Glomerular visceral epithelial cell (primary cell): ENCODE measurements at regions not wholly inside any gene's neighbourhood (a gene's known extent, or its start where the extent isn't known, plus 50 kb on each side); places are given as distances from the start of the nearest gene placed in this dataset.
"Not testable (repeated sequence)": the region's sequence is repeated elsewhere in the genome, so short reads cannot be mapped to it uniquely, and the experiment has no call there.

Experiments used
- DNase-seq: peaks from one replicate; pipeline ENCODE4 v3.0.0-alpha.2; 2016; ENCODE audit errors: extremely low spot score

DNA sequence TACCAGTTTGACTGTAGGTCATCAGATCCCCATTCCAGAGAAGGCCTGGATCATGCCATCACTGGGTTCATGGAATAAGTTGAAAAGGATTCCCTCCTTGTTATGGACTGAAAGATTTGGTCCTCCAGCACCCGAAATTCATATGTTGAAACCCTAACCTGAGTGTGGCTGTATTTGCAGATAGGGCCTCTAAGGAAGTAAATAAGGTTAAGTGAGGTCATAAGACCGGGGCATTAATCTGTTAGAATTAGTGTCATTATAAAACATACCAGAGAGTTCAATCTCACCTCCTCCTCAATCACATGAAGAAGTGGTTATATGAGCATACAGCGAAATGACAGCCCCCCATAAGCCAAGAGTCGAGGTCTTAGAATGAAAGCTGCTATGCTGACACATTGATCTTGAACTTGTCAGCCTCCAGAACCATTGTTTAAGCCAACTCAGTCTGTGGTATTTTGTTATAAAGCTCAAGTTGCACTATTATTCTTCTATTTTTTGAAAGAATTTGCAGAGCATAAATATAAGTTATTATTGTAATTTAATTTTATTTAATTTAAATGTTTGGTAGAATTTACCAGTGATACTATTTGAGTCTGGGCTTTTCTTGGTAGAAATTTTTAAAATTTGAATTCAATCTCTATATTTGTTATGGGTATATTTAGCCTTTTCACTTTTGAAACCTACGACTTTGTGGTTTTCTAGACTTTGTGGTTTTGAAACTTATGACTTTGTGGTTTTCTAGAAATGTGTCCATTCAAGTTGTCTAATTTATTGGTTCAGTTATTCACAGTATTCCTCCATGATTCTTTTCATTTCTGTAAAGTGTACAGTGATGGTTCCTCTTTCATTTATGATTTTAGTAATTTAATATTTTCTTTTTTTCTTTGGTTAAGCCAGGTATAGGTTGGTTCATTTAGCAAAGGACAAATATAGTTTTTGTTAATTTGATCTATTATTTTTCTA, 1206.7 kb upstream of the CDH2 start:
- peak; percentile 22 for DNase-seq

DNA sequence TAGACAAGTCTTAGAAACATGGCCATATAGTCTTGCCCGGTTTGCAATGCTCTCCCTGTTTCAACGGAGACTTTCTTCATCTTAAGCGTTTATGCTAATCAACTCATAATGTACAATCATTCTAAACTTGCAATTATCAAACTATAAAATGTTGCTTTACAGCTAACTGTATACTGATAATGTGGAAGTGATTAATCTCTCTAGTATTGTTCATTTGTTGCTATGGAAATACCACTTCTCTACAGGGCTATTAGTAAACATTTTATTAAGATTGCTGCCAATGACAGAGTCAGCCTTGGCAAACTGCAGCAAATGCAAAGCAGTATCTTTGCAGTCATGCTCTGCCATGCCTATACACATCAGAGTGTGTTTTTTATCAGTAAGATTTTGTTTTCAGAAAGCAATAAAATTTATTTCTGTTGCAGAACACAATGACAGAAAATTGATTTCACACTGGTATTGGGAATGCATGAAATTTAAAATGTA, 1201.8 kb upstream of the CDH2 start:
- DNase-seq: no peak

DNA sequence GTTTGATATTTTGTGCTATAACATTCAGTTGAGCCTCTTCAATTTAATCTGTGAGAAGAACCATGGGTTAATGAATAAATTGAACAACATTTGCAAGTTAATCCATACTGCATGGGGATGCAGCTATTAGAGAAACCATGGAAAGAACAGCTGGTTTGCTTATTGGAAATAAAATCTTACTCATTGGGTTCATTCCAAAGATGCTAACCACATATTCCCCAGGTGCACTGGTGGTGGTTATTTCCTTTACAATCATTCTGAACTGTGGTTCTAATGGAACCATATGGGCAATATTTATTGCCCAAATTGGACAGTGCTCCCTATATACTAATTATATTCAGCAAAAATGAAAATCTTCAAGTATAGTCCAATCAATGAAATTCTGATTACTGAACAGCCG, 1200.4 kb upstream of the CDH2 start:
- DNase-seq: no peak

DNA sequence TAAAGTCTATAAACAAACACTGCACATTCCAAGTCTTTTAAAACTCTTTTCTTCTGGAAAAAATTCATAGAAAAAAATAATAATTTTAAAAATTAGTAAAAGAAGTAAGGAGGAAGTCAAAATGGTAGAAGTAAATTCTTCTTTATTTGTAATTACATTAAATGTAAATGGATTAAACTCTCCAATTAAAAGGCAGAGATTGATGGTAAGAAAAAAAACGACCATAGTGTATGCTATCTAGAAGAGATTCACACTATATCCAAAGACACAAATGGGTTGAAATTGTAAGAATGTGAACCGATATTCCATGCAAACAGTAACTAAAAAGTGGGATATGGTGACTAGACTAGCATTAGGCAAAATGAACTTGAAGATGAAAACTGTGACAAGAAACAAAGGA, 1196.1 kb upstream of the CDH2 start:
- DNase-seq: no peak

DNA sequence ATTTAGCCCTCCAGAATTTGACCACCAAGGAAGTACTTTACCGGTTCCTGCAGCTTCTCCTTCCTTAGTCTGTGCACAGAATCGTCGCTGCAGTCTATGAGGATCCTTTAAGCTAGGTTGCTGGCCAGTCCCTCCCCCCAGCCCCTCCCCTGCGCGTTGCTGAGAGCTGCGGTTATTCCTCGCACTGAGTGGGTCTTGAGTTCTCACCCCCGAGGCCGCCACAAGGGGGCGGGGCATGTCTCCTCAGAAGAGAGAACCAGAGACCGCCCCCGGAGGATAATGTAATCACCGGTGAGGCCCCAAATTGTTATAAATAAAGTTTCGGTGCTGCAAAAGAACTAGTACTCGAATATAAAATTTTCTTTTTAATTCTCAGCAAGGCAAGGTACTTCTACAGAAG, 1184.9 kb upstream of the CDH2 start:
- no peak for DNase-seq

DNA sequence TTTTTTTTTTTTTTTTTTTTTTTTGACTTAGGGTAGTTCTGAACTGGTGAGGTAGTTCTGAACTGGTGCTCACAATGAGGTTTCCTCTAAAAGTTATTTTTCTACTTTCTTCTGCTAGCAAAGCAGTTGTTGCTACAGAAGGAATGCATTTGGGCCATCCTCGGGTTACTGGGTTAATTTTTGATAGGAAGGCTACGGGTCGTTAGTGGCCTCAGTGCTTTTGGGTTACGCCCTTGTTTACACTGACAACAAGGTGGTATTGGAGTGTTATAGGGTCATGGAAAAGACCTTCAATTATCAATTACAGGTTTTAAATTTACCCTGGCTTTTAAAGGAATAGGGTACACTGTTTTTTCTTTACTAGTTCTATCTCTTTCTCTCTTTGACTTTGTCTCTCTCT, 1183.7 kb upstream of the CDH2 start:
- DNase-seq: not testable (repeated sequence)

DNA sequence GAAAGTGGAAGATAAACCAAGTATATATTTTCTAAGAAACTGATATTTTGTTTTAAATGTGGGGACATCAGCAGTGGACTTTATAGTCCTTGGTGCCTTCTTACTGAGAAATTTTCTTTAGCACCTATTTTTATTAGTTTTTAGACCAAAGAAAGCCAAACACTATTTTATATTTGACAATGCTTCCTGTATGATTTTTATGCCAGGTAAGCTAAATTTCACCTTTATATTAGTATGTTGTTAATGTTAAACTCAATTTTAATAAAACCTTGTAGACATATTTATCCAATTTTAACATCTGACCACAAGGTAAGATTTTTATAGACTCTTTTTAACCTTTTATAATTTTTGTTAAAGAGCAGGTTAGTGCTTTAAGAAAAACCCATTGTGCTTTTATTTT, 1182.3 kb upstream of the CDH2 start:
- DNase-seq: not testable (repeated sequence)

DNA sequence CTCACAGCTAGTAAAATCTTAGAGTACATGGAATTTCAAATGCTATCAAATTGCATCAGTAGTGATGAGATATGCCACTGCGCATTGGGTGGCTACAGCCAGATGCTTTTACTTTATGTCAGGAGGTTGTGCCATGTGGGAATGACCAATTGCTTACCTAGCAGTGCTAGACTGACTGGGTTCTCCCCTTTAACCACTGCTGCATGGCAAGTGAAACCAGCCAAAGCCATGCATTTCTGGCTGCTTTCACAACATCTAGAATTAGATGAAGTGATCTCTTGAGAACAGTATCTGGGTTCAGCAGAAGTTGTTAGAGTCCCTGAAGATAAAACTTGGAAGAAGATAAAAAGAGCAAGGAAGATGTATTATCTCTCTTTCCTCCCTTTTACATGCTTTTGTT, 1174.2 kb upstream of the CDH2 start:
- no peak for DNase-seq

DNA sequence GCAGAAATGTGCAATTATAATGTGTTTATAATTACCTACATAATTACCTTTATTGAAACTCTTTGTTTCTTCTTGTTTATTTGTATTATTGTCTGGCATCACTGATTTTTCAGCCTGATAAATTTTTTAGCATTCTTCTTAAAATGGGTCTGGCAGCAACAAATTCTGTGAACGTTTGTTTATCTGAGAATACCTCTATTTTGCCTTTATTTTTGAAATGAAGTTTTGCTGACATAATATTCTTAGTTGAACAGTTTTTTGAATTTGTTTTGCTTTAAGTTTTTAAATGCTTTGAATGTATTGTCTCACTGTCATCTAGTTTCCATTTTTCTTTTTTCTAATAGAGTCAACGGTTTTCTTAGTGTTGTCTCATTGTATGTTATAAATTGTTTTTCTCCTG, 1152.0 kb upstream of the CDH2 start:
- no peak for DNase-seq

DNA sequence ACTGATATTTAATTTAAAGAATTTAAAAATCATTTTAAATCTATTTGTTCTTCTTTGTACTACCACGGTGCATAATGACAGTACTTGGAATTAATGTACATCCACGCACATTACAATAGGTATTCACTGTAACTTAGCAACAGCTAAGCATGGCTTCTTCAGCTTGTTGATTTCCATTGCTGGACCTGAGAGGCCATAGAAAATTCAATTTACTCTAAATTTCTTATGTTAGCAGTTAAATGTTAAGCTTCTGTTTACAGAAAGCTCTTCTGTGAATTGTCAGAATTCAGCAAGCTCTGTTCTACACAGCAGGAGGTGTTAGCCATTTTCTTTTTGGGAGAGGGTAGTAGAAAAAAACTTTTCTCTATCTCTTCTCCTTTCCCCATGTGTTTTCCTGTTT, 1149.3 kb upstream of the CDH2 start:
- no peak for DNase-seq

DNA sequence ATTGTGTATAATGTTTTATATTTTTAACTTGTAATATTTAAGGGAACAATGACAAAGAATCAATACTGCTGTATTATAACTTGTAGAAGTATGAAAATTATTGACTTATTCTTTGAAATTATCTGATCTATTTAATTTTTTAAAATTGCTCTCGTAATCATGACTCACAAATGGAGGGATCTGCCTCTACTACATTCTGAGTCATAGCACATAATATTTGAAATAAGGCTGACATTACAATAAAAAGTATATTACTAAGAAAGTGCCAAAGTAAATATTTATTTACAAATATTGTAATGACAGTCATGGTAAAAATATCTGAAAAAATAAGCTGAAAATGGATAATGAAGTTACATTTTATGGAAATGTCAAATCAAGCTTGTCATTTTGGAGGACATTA, 1144.6 kb upstream of the CDH2 start:
- DNase-seq: no peak

DNA sequence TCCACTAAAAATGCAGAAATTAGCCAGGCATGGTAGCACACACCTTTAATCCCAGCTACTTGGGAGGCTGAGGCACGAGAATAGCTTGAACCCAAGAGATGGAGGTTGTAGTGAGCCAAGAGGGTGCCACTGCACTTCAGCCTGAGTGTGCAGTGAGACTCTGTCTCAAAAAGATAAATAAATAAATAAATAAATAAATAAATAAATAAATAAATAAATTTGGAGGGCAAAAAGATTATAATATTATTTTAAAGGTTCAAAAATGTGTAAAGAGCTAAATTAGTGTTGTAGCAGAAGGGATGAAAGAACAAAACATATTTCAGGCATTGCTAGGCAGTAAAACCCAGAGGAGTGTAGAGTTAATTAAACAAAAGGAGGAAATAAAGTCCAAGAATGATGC, 1136.4 kb upstream of the CDH2 start:
- no peak for DNase-seq

DNA sequence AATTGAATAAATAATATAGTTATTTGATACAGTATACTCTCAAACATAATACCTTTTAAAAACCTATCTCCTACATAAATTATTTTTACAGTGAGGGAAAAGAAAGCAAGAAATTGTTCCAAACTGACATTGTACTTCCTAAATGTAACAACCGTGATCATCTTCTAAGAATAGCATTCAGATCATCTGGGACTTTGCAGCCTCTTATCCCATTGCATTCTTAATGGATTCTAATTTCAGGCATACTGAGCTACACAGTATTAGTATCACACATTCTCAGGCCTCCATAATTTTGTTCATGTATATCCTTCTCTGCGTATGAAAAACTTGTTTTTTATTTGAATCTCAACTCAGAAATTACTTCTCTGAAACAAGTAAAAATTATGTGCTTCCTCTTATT, 1134.7 kb upstream of the CDH2 start:
- no peak for DNase-seq

DNA sequence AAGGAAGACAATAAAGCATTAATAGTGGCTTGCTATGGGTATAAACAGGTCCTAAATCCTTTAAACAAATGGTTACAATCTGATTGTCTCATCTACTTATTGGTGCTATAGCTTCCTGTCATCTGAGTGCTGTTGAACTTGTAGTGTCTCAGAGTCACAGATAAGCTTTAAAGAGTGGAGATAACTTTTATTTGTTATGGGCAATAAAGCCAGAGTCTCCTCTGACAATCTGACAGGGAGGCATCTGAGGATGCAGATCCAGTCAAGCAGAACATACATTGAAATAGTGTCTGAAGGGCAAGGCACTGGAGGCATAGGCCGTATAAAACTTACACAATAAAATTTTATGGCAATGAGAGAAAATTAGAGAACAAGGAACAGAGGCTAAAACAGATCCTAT, 1132.4 kb upstream of the CDH2 start:
- no peak for DNase-seq

DNA sequence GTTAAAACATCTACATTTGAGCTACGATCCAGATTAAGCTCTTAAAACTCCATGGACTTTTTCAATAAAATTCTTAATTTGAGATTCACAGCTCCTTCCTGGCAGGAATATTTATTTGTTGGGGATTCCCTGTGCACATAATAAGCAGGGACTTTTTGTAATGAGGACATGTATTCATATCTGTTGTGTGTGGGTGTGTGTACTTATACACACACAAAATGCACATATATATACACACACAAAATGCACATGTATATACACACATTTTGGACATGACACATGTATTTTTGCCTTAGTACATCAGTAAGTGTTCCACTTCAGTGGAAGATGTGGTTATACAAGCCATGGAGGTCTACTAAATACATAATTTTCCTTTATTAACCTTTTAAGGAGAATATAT, 1131.1 kb upstream of the CDH2 start:
- no peak for DNase-seq

DNA sequence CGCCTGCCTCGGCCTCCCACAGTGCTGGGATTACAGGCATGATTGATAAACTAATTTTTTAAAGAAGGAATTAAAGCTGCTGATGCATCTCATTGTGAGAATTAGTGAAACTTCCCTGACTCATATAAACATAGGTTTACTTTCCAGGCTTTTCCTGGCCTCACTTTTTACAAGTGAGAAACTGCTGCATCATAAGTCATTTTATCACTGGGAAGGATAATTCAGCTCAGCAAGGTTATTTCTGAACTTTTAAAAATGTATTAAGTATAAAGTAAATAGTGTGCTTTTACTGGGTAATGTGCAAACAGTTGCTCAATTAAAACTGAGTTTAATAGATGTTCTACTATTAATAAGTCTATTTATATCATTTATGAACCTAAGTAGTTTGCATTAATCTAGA, 1130.3 kb upstream of the CDH2 start:
- DNase-seq: no peak

DNA sequence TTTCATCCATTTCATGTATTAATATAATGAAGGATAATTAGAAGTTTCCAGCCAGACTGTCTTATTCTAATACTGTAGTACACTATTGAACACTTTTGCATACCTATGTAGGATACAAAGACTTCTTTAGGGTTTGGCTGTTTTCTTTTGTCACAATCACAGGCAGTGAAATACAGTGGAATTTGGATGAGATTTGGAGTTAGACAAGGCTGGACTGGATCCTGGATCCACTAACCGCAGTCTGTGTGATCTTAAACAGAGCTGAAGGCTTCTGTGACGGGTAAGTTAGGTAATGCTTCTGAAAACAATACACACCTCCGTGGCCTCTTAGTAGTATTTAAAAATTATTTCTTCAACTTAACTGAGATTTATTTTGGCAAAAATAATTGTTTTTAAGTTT, 1128.6 kb upstream of the CDH2 start:
- no peak for DNase-seq

DNA sequence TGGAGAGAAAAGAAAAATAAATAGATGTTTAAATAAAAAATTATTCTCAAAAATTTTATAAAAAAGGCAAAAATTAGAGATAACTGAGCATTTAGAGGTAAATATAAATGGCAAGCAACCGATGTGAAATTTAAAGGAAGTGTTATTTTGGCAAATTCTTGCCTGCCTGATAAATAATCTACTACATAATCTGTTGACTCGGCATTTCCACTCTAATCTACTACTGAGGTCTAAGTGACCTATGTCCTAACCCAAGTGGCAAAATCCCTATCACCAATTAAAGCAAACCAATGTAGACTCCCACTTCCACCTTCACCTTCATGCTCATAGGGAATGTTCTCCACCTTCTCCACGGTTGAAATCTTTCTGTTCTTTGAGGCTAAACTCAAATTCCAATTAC, 1124.1 kb upstream of the CDH2 start:
- no peak for DNase-seq

DNA sequence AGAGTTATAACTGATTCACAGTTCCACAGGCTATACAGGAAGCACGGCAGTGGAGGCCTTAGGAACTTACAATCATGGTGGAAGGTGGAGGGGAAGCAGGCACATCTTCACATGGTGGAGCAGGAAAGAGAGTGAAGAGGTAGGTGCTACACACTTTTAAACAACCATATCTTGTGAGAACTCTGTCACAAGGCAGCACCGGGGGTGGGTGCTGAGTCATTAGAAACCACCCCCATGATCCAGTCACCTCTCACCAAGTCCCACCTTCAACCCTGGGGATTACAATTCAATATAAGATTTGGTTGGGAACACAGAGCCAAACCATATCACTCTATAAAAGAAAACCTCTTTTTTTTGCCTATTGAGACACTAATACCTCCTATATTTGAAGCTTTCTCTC, 1108.5 kb upstream of the CDH2 start:
- no peak for DNase-seq

DNA sequence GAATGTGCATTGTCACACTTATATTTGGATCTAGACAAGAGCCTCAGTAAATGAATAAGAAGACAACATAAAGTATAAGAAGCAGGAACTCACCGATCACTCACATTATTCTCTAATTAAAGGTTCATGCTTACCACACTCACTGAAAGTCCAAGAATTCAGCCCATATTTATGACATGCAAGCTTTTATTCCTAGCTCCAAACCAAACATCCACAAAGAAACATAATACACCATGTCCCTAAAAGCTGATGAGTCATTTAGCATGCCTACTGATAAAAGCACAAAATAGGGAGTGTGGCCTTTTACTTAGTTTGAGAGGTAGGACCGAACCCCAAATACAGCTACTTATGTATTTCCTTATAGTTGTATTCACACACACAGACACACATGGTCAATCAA, 1094.6 kb upstream of the CDH2 start:
- DNase-seq: no peak

DNA sequence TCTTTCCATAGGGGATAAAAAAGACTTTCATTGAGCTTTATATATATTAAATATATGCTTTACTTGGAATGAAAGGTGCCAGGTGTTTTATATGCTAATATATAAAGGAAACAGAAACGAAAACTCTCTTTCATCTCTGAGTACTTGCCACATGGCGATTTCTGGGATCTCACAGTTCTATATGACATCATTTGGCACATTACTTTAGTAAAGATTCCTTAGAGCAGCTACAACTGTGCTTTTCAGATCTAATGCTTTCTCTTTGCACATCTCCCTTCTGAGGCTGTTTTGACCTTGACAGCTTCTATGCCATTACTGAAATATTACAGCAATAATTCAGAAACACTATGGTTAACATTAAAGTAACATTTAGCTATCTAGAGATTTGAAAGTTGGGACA, 1082.9 kb upstream of the CDH2 start:
- DNase-seq: no peak

DNA sequence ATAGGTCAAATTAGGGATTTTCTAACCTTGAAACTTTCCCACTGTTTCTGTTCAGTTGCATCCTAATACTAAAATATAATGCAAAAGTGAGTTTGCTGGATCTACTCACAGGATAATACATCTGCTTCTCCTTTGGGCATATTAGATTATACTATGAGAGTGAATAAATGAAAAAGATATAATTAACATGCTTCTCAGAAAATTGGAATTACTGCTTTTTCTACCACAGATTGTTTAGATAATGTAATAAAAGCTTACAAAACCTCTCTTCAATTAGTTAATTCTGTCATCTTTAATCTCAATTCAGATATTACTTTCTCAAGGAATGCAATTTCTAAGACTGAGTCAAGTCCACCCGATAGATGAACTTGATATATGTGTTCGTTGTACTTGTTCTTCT, 1077.2 kb upstream of the CDH2 start:
- DNase-seq: no peak

DNA sequence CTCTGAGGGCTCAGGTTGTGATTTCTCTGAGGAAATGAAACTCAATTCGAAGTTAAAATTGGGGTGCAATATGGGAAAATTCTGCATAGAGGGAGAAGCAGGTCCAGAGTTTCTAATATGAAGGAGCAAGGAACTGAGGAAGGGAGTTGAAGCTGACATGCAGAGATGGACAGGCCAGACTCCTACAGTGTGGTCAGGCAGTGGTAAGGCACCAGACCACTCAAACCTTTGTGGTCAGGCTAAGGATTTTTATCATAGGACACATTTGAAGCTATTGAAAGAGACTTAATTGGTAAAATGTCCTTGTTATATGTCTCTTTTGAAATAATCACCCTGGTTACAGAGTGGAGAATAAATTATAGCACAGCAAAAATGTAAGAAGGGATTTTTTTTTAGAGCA, 1074.8 kb upstream of the CDH2 start:
- DNase-seq: peak; percentile 11

DNA sequence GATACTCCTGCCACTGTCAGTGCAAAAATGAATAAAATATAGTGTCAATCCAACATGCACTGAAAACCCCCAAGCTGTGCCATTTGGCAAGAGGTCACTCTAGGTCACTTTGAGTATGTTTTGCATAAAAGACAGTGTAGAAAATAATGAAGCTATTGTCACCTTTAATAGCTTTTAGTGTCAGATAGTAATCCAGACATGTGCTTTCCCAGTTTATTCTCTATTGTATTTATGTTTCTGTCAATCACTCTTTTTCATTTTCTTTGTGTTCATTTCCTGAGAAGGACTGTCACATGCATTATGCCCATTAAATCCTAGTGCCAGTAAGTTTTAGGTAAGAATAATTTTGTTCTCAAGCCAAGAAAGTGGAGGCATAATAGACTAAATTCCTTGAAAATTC, 1073.9 kb upstream of the CDH2 start:
- DNase-seq: no peak
